Activated naive CD4-positive, alpha-beta T cell treated with anti-CD3 and anti-CD28 coated beads for 36 hours (primary cell): ENCODE measurements at regions not wholly inside any gene's neighbourhood (a gene's known extent, or its start where the extent isn't known, plus 50 kb on each side); places are given as distances from the start of the nearest gene placed in this dataset.

Source experiments
- CTCF ChIA-PET: fragments of 350-600 bp; sonication (Branson Sonifier 250); formaldehyde crosslinking; loops from one replicate; lab custom pipeline; 2021; ENCODE audit warnings: antibody characterized with exemption; lab: Charles Lee
- DNase-seq: peaks from one replicate; pipeline ENCODE4 v3.0.0-alpha.2; 2020
- H3K27ac Mint-ChIP-seq: one replicate; pipeline ENCODE4 v1.8.0; 2021; ENCODE audit warnings: mild to moderate bottlenecking, mixed read lengths
- H3K27me3 Mint-ChIP-seq: one replicate; pipeline ENCODE4 v1.8.0; 2021; ENCODE audit warnings: low read depth, mixed read lengths
- H3K36me3 Mint-ChIP-seq: one replicate; pipeline ENCODE4 v1.8.0; 2021; ENCODE audit warnings: low read depth, mixed read lengths
- H3K4me1 Mint-ChIP-seq: one replicate; pipeline ENCODE4 v1.8.0; 2021; ENCODE audit warnings: low read depth, mixed read lengths
- H3K4me3 Mint-ChIP-seq: one replicate; pipeline ENCODE4 v1.8.0; 2021; ENCODE audit warnings: mild to moderate bottlenecking, moderate library complexity, mixed read lengths
- H3K9me3 Mint-ChIP-seq: one replicate; pipeline ENCODE4 v1.8.0; 2021; ENCODE audit warnings: mixed read lengths
- intact Hi-C: fragments of 100-400 bp; cut with micrococcal nuclease; formaldehyde crosslinking; loops from one replicate; pipeline ENCODE4 v1.15.1; 2023

DNA sequence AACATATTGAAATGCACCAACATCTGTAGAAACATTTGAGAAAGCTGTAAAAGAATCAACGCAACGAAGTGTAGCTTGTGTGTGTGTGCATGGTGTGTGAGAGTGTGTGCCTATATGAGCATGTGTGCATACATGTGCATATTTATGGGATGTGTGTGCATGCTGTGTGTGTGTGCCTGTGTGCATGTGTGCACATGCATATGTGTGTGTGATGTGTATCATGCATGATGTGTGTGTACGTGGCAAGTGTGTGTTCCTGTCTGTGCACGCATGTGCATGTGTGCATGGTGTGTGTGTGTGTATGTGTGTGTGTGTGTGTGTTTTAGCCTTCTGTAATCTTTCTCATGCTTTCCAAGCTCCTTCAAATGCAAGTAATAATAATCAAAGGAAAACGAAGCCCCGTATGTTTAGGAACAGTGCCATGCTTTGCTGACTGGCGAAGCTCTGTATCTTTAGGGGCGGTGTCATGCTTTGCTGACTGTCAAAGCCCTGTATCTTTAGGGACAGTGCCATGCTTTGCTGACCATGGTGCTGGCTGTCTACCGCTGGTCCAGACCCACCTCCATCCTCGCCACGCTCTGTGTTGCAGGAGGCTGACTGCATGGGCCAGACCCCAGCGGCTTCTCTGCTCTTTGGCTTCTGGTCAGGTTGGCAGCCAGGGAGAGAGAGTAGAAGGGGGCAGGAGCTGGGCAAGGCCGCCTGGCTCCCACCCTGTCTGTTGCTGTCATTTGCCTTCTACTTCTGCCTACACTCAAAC, 129.2 kb downstream of the ASB1 start:
- peaks cover 1% of the 10 kb centered on the region for H3K27me3 Mint-ChIP-seq
- no peak overlapping the region for H3K27ac Mint-ChIP-seq
- no peak overlapping the region for H3K4me3 Mint-ChIP-seq
- H3K4me1 Mint-ChIP-seq, result no peaks in the 10 kb centered on the region
- intact Hi-C loops, result no loop called here
- CTCF ChIA-PET, result no interaction called here
- H3K9me3 Mint-ChIP-seq, result peaks cover 4% of the 10 kb centered on the region
- H3K36me3 Mint-ChIP-seq, result no peaks in the 10 kb centered on the region
- DNase-seq, result no peak

DNA sequence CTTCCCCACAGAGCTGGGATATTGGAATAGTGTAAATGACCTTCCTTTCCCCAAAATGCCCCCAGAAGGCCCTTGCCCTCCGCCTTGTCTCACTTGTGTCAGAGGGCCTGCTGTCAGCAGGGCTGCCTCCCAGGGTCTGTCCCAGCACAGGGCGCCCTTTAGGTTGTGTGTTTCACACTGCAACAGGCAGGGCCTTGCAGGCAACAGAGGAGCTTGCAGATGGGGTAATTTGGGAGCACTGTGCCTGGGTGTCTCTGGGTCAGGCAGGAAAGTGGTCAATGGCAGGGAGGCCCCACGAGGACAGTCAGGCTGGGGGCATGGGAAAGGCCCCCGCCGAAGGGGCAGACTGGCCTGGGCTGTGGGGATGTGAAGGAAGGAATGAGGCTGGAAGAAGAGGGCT, 130.7 kb downstream of the ASB1 start:
- CTCF ChIA-PET, result no interaction called here
- H3K36me3 Mint-ChIP-seq, result no peaks in the 10 kb centered on the region
- peaks cover 4% of the 10 kb centered on the region for H3K9me3 Mint-ChIP-seq
- no peaks in the 10 kb centered on the region for H3K4me1 Mint-ChIP-seq
- no peaks in the 10 kb centered on the region for H3K27me3 Mint-ChIP-seq
- intact Hi-C loops, result no loop called here
- no peak overlapping the region for H3K27ac Mint-ChIP-seq
- no peak overlapping the region for H3K4me3 Mint-ChIP-seq
- no peak for DNase-seq

DNA sequence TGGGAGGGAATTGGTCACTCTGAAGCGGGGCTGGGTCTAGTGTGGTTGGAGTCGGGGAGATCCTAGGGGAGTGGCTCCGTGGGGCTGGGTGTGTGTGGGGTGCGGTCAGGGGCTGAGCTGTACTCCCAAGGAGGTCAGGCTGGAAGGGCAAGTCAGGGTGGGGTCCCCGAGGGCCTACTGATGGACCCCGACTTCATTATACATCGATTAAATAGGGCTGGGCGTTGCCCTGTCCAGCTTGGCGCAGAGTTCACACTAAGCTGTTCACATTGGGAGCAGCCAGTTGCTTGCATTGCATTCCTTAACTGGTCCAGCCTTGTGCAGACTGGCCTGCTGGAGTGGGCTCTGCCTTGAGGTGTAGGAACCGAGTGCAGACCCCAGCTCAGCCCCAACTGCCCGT, 131.2 kb downstream of the ASB1 start:
- CTCF ChIA-PET, result interaction anchor here (0.6 kb wide), 1 partner anchor 215 kb away, joined by 3 read pairs; no protein-coding TSS in a partner anchor
- Mint-ChIP-seq H3K9me3 (peaks cover 4% of the 10 kb centered on the region), H3K36me3 (no peaks in the 10 kb centered on the region), H3K4me3 (no peak overlapping the region), H3K27ac (no peak overlapping the region), H3K27me3 (no peaks in the 10 kb centered on the region), H3K4me1 (no peaks in the 10 kb centered on the region)
- no peak for DNase-seq
- intact Hi-C loops, result no loop called here

DNA sequence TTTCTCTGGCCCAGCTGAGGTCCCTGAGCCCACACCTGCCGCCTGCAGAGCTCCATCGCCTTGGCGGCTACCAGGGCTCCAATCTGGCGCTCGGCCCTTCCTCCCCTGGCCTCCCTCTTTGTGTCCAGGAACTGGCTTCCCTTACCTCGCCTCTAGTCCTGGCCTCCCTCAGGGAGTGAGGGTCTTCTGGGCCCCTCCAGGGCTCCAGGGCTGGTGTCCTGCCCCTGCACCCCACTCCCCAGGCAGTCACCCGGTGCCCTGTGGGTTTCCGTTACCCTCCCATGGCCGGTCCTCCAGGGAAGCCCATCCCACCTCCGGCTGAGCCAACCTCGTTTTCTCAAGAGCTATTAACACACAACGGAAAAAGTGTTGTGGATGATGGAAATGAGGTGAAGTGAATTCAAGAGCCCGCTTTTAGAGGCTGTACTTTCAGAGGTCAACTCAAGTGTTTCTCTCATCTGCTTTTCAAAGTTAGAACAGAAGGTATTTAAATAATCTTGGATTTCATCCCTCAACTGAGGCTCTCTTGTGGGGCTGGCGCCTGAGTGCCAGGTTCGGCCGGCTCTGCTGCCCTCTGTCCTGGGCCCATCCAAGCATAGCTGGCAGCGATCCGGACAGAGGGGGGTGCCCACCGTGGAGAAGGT, 131.9 kb downstream of the ASB1 start:
- H3K4me3 Mint-ChIP-seq, result no peak overlapping the region
- no peaks in the 10 kb centered on the region for H3K27me3 Mint-ChIP-seq
- DNase-seq, result no peak
- intact Hi-C loops, result no loop called here
- CTCF ChIA-PET, result interaction anchor here (0.6 kb wide), 1 partner anchor 216 kb away, joined by 3 read pairs; no protein-coding TSS in a partner anchor
- H3K27ac Mint-ChIP-seq, result no peak overlapping the region
- H3K9me3 Mint-ChIP-seq, result no peaks in the 10 kb centered on the region
- H3K36me3 Mint-ChIP-seq, result no peaks in the 10 kb centered on the region
- H3K4me1 Mint-ChIP-seq, result no peaks in the 10 kb centered on the region

DNA sequence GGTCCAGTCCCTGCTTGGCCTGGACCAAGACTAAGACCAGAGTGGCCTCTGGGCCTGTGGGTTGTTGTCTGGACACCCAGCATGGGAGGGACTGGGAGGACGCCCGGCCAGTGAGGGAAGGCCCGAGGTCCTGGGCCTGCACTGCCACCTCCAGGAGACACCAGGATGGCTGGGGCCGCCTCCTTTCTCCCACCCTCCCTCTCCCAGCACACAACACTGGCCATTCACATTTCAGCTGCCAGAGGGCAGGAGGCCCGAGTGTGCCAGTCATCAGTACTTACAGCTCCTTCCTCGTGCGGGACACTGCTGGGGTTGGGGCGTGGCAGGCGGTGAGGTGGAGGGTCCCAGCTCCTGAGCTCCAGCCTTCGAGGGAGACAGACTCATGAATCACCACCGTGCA, 133.5 kb downstream of the ASB1 start:
- no peaks in the 10 kb centered on the region for H3K4me1 Mint-ChIP-seq
- intact Hi-C loops, result no loop called here
- no peak for DNase-seq
- CTCF ChIA-PET, result interaction anchor here (1.1 kb wide), 1 partner anchor 189 kb away, joined by 3 read pairs; no protein-coding TSS in a partner anchor
- H3K27me3 Mint-ChIP-seq, result no peaks in the 10 kb centered on the region
- no peaks in the 10 kb centered on the region for H3K9me3 Mint-ChIP-seq
- no peaks in the 10 kb centered on the region for H3K36me3 Mint-ChIP-seq
- H3K4me3 Mint-ChIP-seq, result no peak overlapping the region
- H3K27ac Mint-ChIP-seq, result no peak overlapping the region

DNA sequence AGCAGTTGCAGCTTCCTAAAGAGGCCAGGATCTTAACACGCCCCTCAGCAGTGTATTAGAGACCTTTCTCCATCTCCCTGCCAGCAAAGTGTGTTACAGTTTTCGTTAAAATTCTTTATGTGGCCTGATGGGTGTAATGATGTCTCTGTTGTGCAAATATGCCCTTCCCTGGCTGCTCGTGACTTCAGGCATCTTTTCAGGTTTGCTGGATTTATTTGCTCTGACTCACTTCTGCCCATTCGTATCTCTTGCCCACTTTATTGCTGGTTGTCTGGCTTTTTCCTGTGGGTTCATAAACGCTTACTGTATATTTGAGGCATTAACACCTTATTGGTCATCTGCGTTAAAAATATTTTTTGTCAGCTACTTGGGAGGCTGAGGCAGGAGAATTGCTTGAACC, 134.5 kb downstream of the ASB1 start:
- CTCF ChIA-PET, result no interaction called here

DNA sequence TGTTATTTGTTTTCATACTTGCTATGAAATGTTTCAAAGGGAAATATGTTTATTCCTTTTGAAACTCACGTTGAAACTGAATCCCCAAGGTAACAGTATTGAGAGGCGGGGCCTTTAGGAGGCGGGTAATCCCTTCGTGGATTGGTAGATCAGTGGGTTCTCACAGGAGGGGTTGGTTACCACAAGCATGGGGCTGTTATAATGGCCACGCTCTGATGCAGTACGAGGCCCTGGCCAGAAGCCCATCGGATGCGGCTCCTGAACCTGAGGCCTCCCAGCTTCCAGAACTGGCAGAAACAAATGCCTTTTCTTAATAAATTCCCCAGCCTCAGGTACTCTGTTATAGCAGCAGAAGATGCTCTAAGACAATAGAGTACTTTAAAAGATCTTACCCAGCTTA, 135.7 kb downstream of the ASB1 start:
- no peaks in the 10 kb centered on the region for H3K36me3 Mint-ChIP-seq
- intact Hi-C loops, result no loop called here
- H3K27me3 Mint-ChIP-seq, result no peaks in the 10 kb centered on the region
- no peaks in the 10 kb centered on the region for H3K4me1 Mint-ChIP-seq
- H3K27ac Mint-ChIP-seq, result no peak overlapping the region
- no peak overlapping the region for H3K4me3 Mint-ChIP-seq
- CTCF ChIA-PET, result no interaction called here
- DNase-seq, result no peak
- no peaks in the 10 kb centered on the region for H3K9me3 Mint-ChIP-seq

More for the DNA sequence above, 134.5 kb downstream of the ASB1 start:
- no peaks in the 10 kb centered on the region for H3K27me3 Mint-ChIP-seq
- no peaks in the 10 kb centered on the region for H3K4me1 Mint-ChIP-seq
- no peak overlapping the region for H3K27ac Mint-ChIP-seq
- no peaks in the 10 kb centered on the region for H3K36me3 Mint-ChIP-seq
- H3K4me3 Mint-ChIP-seq, result no peak overlapping the region
- no peaks in the 10 kb centered on the region for H3K9me3 Mint-ChIP-seq
- intact Hi-C loops, result no loop called here
- no peak for DNase-seq

DNA sequence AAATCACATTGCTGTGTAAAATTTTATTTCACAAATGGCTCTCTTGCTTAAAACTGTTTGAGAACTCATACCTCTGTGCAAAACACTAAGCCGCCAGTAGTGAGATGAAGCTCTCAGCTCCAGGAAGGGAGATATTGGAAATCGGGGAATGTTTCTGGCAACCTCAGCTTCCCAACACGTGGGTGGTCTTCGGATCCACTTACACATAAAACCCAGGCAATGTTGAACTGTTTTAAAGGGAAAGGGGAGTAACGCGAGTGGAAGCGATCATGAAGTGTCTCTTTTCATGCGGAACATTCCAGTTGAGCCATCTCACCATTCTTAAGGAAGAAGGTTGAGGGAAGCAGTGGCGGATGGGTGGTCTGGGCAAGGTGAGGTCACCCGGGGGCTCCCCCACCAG, 136.8 kb downstream of the ASB1 start:
- Mint-ChIP-seq H3K36me3 (no peaks in the 10 kb centered on the region), H3K27me3 (no peaks in the 10 kb centered on the region), H3K4me3 (no peak overlapping the region), H3K4me1 (no peaks in the 10 kb centered on the region), H3K27ac (no peak overlapping the region), H3K9me3 (no peaks in the 10 kb centered on the region)
- DNase-seq, result no peak
- intact Hi-C loops, result no loop called here
- CTCF ChIA-PET, result no interaction called here

DNA sequence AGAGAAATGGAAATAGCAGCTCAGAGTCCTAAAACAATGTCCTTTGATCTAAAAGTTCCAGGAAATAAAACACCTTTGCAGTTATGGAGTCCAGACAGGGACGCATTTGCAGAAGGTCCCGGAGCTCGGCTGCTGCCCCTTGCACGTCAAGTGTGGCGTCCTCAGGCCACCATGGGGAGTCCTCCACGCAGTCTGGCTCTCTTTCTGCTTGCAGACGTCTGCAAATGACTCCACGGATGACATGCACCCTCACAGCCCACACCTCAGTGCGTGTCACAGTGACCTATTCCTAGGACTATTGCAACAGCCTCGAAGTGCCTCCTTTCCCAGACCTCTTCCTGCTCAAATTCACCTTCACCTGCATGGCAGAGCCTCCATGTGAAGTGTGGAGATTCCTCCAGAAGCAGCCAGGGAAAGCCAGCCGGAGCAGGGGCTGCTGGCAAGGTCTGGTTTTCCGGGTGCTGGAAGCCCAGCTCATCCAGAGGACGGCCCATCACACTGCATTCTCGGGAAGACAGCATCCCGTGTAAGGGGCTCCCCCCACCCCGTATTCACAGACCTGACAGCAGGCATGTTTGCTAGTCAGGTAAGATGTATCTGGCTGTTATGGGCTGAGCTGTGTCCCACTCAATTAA, 137.7 kb downstream of the ASB1 start:
- no peak for DNase-seq

DNA sequence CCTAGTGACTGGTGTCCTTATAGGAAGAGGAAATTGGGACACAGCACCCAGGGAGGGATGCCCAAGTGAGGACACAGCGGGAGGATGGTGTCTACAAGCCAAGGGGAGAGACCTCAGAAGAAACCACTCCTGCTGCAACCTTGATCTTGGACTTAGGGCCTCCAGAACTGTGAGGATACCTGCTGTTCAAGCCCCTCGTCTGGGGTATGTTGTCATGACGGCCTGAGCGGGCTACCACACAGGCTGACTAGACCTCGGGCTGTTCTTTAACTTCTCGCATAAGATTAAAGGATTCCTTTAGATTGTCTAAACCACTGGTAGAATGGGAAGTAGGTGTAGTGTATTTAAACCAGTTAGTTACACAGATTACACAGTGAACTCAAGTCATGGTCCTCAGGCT, 138.3 kb downstream of the ASB1 start:
- no peaks in the 10 kb centered on the region for H3K27me3 Mint-ChIP-seq
- H3K27ac Mint-ChIP-seq, result no peak overlapping the region
- H3K36me3 Mint-ChIP-seq, result no peaks in the 10 kb centered on the region
- CTCF ChIA-PET, result no interaction called here
- intact Hi-C loops, result no loop called here
- no peak overlapping the region for H3K4me3 Mint-ChIP-seq
- H3K9me3 Mint-ChIP-seq, result no peaks in the 10 kb centered on the region
- no peak for DNase-seq
- no peaks in the 10 kb centered on the region for H3K4me1 Mint-ChIP-seq

More for the DNA sequence above, 137.7 kb downstream of the ASB1 start:
- Mint-ChIP-seq H3K27me3 (no peaks in the 10 kb centered on the region), H3K27ac (no peak overlapping the region), H3K4me1 (no peaks in the 10 kb centered on the region), H3K4me3 (no peak overlapping the region), H3K9me3 (no peaks in the 10 kb centered on the region), H3K36me3 (no peaks in the 10 kb centered on the region)
- intact Hi-C loops, result no loop called here
- CTCF ChIA-PET, result no interaction called here

DNA sequence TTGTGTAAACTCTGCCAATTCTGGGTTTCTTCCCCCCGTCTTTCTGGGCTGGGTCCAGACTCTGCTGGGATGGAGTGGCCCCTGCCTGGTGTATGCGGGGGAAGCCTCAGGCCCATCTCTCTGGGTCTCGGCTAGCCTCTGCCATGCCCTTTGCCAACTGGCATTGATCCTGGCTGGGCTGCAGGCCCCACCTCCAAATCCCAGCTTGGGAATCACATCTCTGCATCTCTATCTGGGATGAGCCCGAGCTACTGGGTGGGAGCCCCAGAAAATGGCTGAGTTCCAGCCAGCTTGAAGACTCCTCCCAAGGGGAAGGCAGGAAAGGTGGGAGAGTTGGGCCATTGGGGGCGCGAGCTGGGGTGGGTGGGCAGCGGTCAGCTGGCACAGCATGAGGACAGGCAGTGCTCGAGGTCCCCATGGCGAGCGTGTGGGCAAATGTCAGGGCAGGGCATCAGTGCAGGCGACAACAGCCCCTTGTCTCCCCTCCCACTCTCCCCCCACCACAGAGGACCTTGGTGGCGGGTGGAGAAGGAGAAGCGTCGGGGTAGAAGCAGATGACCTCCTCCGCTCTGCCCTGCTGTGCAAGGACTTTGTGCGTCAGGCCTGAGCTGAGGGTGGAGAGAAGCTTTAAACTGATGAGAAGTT, 139.4 kb downstream of the ASB1 start:
- H3K36me3 Mint-ChIP-seq, result no peaks in the 10 kb centered on the region
- no peaks in the 10 kb centered on the region for H3K4me1 Mint-ChIP-seq
- H3K27me3 Mint-ChIP-seq, result no peaks in the 10 kb centered on the region
- no peaks in the 10 kb centered on the region for H3K9me3 Mint-ChIP-seq
- H3K27ac Mint-ChIP-seq, result no peak overlapping the region
- intact Hi-C loops, result no loop called here
- no peak for DNase-seq
- no peak overlapping the region for H3K4me3 Mint-ChIP-seq
- CTCF ChIA-PET, result interaction anchor here (1.0 kb wide), 1 partner anchor 21 kb away, joined by 3 read pairs; no protein-coding TSS in a partner anchor

DNA sequence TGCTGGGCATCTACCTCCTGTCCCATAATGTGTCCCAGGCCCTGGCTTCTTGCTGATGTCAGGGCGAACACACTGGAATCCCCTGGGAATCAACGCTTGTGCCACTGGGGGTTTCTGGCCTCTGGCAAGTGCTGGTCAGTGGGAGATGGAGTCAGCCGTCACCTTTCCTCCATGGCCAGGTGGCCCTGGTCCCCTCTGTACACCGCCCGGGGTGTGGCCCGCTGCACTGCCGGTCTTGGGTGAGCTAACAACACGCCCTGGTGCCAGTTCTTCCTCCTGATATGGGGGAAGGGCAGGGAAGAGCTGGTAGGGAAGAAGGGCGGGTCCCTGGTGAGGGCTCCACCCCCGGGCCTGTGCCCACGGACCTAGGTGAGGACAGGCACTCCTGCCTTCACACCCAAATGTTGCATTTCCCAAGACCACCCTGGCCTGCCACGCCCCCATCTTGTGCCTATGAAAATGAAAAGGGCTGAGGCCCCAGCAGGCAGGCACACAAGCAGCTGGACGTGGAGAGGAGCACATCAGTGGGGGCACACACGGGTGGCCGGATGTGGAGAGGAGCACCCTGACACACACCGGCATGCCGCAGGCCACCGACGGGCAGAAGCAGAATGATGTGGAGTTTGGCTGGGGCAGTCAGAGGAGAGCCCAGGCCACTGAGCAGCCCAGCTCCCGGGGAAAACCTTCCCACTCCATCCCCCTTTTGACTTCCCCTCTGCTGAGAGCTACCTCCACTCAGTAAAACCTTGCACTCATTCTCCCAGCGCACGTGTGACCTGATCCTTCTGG, 140.5 kb downstream of the ASB1 start:
- Mint-ChIP-seq H3K27me3 (no peaks in the 10 kb centered on the region), H3K36me3 (no peaks in the 10 kb centered on the region), H3K9me3 (no peaks in the 10 kb centered on the region), H3K4me1 (no peaks in the 10 kb centered on the region), H3K27ac (no peak overlapping the region), H3K4me3 (no peak overlapping the region)
- DNase-seq, result no peak
- CTCF ChIA-PET, result no interaction called here
- intact Hi-C loops, result no loop called here
